Mesenchymal stem cell (in vitro differentiated cells and primary cell): ENCODE measurements at regions not wholly inside any gene's neighbourhood (a gene's known extent, or its start where the extent isn't known, plus 50 kb on each side); places are given as distances from the start of the nearest gene placed in this dataset.

Source experiments
- DNase-seq: peaks from one replicate; pipeline ENCODE4 v3.0.0-alpha.2; 2013
- H2AFZ ChIP-seq: one replicate; pipeline ENCODE4 v1.6.1; 2013; ENCODE audit warnings: low read depth, mild to moderate bottlenecking, control low read depth, inconsistent platforms, low read length, moderate library complexity
- H2AK5ac ChIP-seq: 2 replicates; pipeline ENCODE4 v1.6.1; 2013; ENCODE audit warnings: low read length, moderate library complexity, mild to moderate bottlenecking, inconsistent platforms; ENCODE audit not compliant: severe bottlenecking
- H2BK120ac ChIP-seq: one replicate; pipeline ENCODE4 v1.6.1; 2013; ENCODE audit warnings: low read depth, mild to moderate bottlenecking, inconsistent platforms, low read length, moderate library complexity
- H2BK12ac ChIP-seq, 2 experiments: one replicate each; pipeline ENCODE4 v1.6.1; 2013; ENCODE audit warnings: inconsistent platforms in 2 of 2, low read length in 2 of 2, mild to moderate bottlenecking in 2 of 2, moderate library complexity in 2 of 2, control low read depth in 1 of 2
- H2BK15ac ChIP-seq: one replicate; pipeline ENCODE4 v1.6.1; 2013; ENCODE audit warnings: mild to moderate bottlenecking, low read depth, inconsistent platforms; ENCODE audit not compliant: poor library complexity, severe bottlenecking
- H2BK5ac ChIP-seq: 2 replicates; pipeline ENCODE4 v1.6.1; 2013; ENCODE audit warnings: low read depth, mild to moderate bottlenecking, low read length, control low read depth, inconsistent platforms; ENCODE audit not compliant: poor library complexity, severe bottlenecking
- H3K14ac ChIP-seq, 2 experiments: one replicate each; pipeline ENCODE4 v1.6.1; 2013; ENCODE audit warnings: inconsistent platforms in 2 of 2, low read length in 2 of 2, control low read depth in 1 of 2, mild to moderate bottlenecking in 1 of 2, moderate library complexity in 1 of 2
- H3K18ac ChIP-seq, 2 experiments: one replicate each; pipeline ENCODE4 v1.6.1; 2013; ENCODE audit warnings: inconsistent platforms in 2 of 2, low read length in 2 of 2, control low read depth in 1 of 2, low read depth in 1 of 2, mild to moderate bottlenecking in 1 of 2
- H3K23ac ChIP-seq, 2 experiments: one replicate each; pipeline ENCODE4 v1.6.1; 2013; ENCODE audit warnings: inconsistent platforms in 2 of 2, low read length in 2 of 2, mild to moderate bottlenecking in 2 of 2, moderate library complexity in 2 of 2, control low read depth in 1 of 2
- H3K27ac ChIP-seq: 2 replicates; pipeline ENCODE4 v1.5.1; 2013; ENCODE audit warnings: mild to moderate bottlenecking, moderate library complexity, low read length, control low read depth, inconsistent platforms; ENCODE audit not compliant: poor library complexity, severe bottlenecking
- H3K27me3 ChIP-seq, 2 experiments: 2 replicates each; pipeline versions ENCODE4 v1.6.1 to v1.7.0; 2013; ENCODE audit warnings: low read length in 2 of 2, mild to moderate bottlenecking in 2 of 2, moderate library complexity in 2 of 2, control low read depth in 1 of 2, inconsistent platforms in 1 of 2; ENCODE audit not compliant: control insufficient read depth in 1 of 2, insufficient read depth in 1 of 2
- H3K36me3 ChIP-seq, 2 experiments: 2 replicates each; pipeline versions ENCODE4 v1.6.1 to v1.7.0; 2013; ENCODE audit warnings: low read length in 2 of 2, control low read depth in 1 of 2, inconsistent platforms in 1 of 2, low read depth in 1 of 2, mild to moderate bottlenecking in 1 of 2; ENCODE audit not compliant: insufficient read depth in 2 of 2, control insufficient read depth in 1 of 2
- H3K4ac ChIP-seq, 2 experiments: one replicate each; pipeline ENCODE4 v1.6.1; 2013; ENCODE audit warnings: inconsistent platforms in 2 of 2, low read length in 2 of 2, mild to moderate bottlenecking in 2 of 2, moderate library complexity in 2 of 2, control low read depth in 1 of 2, low read depth in 1 of 2
- H3K4me1 ChIP-seq: 2 replicates; pipeline ENCODE4 v1.6.1; 2013; ENCODE audit warnings: low read depth, low read length, control low read depth; ENCODE audit not compliant: control insufficient read depth, insufficient read depth
- H3K4me2 ChIP-seq: 2 replicates; pipeline ENCODE4 v1.6.1; 2013; ENCODE audit warnings: low read length, mild to moderate bottlenecking, inconsistent platforms; ENCODE audit not compliant: poor library complexity, severe bottlenecking
- H3K4me3 ChIP-seq, 2 experiments: 2 replicates each; pipeline versions ENCODE4 v1.5.1 to v1.7.0; 2013; ENCODE audit warnings: low read length in 2 of 2, mild to moderate bottlenecking in 2 of 2, control low read depth in 1 of 2, low read depth in 1 of 2; ENCODE audit not compliant: insufficient read depth in 1 of 2
- H3K79me1 ChIP-seq: replicated peaks from 2 replicates; pipeline ENCODE4 v1.6.1; 2013; ENCODE audit warnings: mild to moderate bottlenecking, control low read depth, low read length, inconsistent platforms; ENCODE audit not compliant: poor library complexity, severe bottlenecking
- H3K9ac ChIP-seq: 2 replicates; pipeline ENCODE4 v1.7.0; 2013; ENCODE audit warnings: mild to moderate bottlenecking, low read length, moderate library complexity
- H3K9me3 ChIP-seq: 2 replicates; pipeline ENCODE4 v1.7.0; 2013; ENCODE audit warnings: mild to moderate bottlenecking, low read length; ENCODE audit not compliant: control insufficient read depth
- H4K8ac ChIP-seq: one replicate; pipeline ENCODE4 v1.6.1; 2013; ENCODE audit warnings: inconsistent platforms, mild to moderate bottlenecking, low read length, moderate library complexity
- H4K91ac ChIP-seq: one replicate; pipeline ENCODE4 v1.6.1; 2013; ENCODE audit warnings: mild to moderate bottlenecking, low read length, inconsistent platforms
- WGBS: methylation state at CpG from one replicate; pipeline ENCODE4 v1.1.7; 2013; ENCODE audit warnings: mixed read lengths; 5-methylcytosine and 5-hydroxymethylcytosine counted together

DNA sequence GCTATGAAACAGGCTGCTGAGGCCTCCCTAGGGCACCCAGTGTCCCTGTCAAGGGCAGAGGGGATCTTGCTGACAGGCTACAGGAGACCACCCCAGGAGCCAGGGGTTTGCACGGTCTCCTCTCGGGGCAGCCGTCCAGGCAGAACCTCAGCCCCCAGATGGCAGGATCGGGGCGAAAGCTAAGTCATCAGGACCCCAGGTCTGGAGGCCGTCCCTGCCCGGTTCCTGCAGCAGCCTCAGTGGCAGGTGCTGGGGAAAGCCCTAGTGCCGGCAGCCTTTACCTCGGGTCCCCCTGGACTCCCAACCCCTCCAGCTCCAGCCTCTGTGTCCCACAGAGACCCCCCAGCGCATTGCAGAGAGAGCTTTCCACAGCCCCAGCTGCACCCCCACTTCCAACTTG, 103.8 kb upstream of the C14orf180 start:
- no peak overlapping the region for H3K4me3 ChIP-seq
- WGBS, result 88% methylated on average over 10 of the region's 10 CpGs
- H2BK5ac ChIP-seq, result no peak overlapping the region
- H2BK12ac ChIP-seq, result no peak overlapping the region
- no peak for DNase-seq
- no peak overlapping the region for H3K4ac ChIP-seq
- H3K4me1 ChIP-seq, result no peaks in the 10 kb centered on the region
- H2BK15ac ChIP-seq, result no peak overlapping the region
- no peaks in the 10 kb centered on the region for H3K79me1 ChIP-seq
- H3K18ac ChIP-seq, result no peak overlapping the region
- no peaks in the 10 kb centered on the region for H3K9me3 ChIP-seq
- H3K27me3 ChIP-seq, result peaks cover 0 to 5% of the 10 kb centered on the region in 2 experiments
- no peak overlapping the region for H4K8ac ChIP-seq
- no peak overlapping the region for H4K91ac ChIP-seq
- H3K14ac ChIP-seq, result no peak overlapping the region
- no peak overlapping the region for H2BK120ac ChIP-seq
- no peak overlapping the region for H3K23ac ChIP-seq
- H3K36me3 ChIP-seq, result no peaks in the 10 kb centered on the region
- no peak overlapping the region for H3K4me2 ChIP-seq
- no peak overlapping the region for H2AK5ac ChIP-seq
- no peak overlapping the region for H3K9ac ChIP-seq
- no peak overlapping the region for H3K27ac ChIP-seq
- no peak overlapping the region for H2AFZ ChIP-seq

DNA sequence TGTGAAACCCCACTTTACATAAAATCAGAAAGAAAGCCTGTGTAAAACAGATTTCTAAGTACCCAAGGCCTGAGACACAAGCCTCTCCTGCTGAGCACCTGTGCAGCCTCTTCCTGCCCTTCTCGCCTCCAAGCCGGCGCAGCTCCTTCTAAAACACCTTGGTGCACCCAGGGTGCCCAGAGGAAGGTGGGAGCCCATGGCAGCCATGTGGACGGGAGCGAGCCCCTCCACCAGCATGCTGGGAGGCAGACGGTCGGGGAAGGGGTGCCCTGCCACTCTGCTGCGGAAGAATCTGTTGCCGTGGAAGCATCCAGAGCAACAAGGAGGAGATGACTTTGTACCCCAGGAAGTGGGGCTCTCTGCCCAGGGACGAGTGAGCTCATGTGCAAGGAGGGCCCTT, 103.1 kb upstream of the C14orf180 start:
- Histone ChIP-seq H3K18ac (no peak overlapping the region), H4K91ac (no peak overlapping the region)

DNA sequence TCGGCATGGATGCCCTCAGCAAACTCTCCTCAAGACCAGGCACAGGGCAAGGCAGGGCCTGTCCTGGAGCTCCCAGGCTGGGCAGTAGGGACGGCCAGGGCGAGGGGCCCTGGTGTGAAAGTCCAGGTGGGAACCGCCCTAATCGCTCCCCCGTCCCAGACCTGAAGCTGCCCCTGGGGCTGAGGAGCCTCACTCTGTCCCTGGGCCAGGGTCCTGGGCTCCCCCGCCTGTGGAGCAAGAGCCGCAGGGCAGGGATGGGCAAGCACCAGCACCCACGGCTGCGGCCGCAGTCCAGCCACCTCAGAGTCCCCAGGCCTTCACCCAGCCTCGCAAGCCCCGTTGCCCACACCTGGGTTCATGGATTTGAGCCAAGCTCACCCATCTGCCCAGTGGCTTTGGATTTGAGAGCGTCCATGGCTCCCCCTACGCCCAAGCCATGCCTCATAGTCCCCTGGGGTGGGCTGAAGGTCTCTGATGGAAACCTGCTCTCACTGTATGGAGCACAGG, 102.4 kb upstream of the C14orf180 start:
- no peak overlapping the region for H3K23ac ChIP-seq
- H2AK5ac ChIP-seq, result no peak overlapping the region
- H3K9me3 ChIP-seq, result peaks cover 9% of the 10 kb centered on the region
- H2AFZ ChIP-seq, result no peak overlapping the region
- H4K8ac ChIP-seq, result no peak overlapping the region
- H3K4me1 ChIP-seq, result no peaks in the 10 kb centered on the region
- H3K18ac ChIP-seq, result no peak overlapping the region
- no peak overlapping the region for H4K91ac ChIP-seq
- no peak overlapping the region for H2BK15ac ChIP-seq
- no peak overlapping the region for H2BK5ac ChIP-seq
- WGBS, result 85% methylated on average over 15 of the region's 15 CpGs
- no peak overlapping the region for H2BK120ac ChIP-seq
- no peak overlapping the region for H3K27ac ChIP-seq
- DNase-seq, result no peak
- no peak overlapping the region for H3K4ac ChIP-seq
- H3K4me3 ChIP-seq, result no peak overlapping the region
- no peaks in the 10 kb centered on the region for H3K79me1 ChIP-seq
- H3K27me3 ChIP-seq, result peaks cover 0 to 5% of the 10 kb centered on the region in 2 experiments
- no peak overlapping the region for H3K9ac ChIP-seq
- no peaks in the 10 kb centered on the region for H3K36me3 ChIP-seq
- H2BK12ac ChIP-seq, result no peak overlapping the region
- H3K4me2 ChIP-seq, result no peak overlapping the region
- no peak overlapping the region for H3K14ac ChIP-seq

More for the DNA sequence above, 103.1 kb upstream of the C14orf180 start:
- H3K4me1 ChIP-seq, result no peaks in the 10 kb centered on the region
- peaks cover 0 to 5% of the 10 kb centered on the region in 2 experiments for H3K27me3 ChIP-seq
- no peaks in the 10 kb centered on the region for H3K79me1 ChIP-seq
- H3K9me3 ChIP-seq, result peaks cover 5% of the 10 kb centered on the region
- H3K27ac ChIP-seq, result no peak overlapping the region
- no peak overlapping the region for H2BK15ac ChIP-seq
- 83% methylated on average over 10 of the region's 10 CpGs for WGBS
- H3K9ac ChIP-seq, result no peak overlapping the region
- H2BK12ac ChIP-seq, result no peak overlapping the region
- no peak overlapping the region for H3K4me2 ChIP-seq
- H2BK5ac ChIP-seq, result no peak overlapping the region
- H3K36me3 ChIP-seq, result no peaks in the 10 kb centered on the region
- no peak overlapping the region for H3K4ac ChIP-seq
- no peak overlapping the region for H3K14ac ChIP-seq
- no peak overlapping the region for H4K8ac ChIP-seq
- no peak for DNase-seq
- no peak overlapping the region for H2AK5ac ChIP-seq
- no peak overlapping the region for H2AFZ ChIP-seq
- H3K23ac ChIP-seq, result no peak overlapping the region
- no peak overlapping the region for H2BK120ac ChIP-seq
- no peak overlapping the region for H3K4me3 ChIP-seq

DNA sequence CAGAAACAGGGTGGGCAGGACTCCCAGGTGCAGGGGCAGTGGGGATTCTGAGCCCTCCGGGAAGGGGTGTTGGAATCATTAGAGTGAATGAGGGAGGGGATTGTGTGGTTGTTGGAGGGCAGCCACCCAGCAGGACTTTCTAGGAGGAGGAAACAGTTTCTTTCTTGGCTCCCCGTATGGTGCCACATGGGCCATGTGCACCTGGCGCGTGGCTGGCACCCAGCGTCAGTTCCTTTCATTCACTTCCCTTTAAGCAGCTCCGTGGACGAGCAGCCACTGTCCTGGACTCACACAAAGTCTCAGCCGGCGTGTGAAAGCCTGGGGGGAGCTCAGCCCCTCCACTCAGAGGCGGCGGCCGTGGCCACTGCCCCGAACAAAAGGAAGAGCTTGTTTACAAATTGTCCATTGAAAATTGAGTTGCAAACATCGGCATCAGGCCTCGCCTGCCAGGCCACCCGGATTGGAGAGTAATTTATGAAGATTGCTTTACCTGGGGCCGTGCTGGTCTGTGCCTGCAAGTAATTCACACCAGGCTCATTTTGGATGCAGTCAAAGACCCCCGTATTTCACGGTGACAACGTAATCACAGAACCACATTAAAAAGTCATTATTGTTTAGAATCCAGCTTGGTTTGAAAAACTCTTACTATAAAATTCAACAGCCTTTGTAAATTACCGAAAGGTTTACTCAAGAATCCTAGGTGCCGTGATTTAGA, 101.7 kb upstream of the C14orf180 start:
- Histone ChIP-seq H3K14ac (no peak overlapping the region), H3K4me2 (no peak overlapping the region), H3K4me1 (no peaks in the 10 kb centered on the region), H2AK5ac (no peak overlapping the region), H3K79me1 (no peaks in the 10 kb centered on the region), H3K9ac (no peak overlapping the region), H2BK5ac (no peak overlapping the region), H3K23ac (no peak overlapping the region), H2AFZ (no peak overlapping the region), H3K4me3 (no peak overlapping the region), H4K91ac (no peak overlapping the region), H2BK15ac (no peak overlapping the region), H3K4ac (no peak overlapping the region), H2BK12ac (no peak overlapping the region), H2BK120ac (no peak overlapping the region), H3K27me3 (peaks cover 0 to 5% of the 10 kb centered on the region in 2 experiments), H3K36me3 (no peaks in the 10 kb centered on the region), H3K27ac (no peak overlapping the region), H4K8ac (no peak overlapping the region), H3K9me3 (peaks cover 9% of the 10 kb centered on the region), H3K18ac (no peak overlapping the region)
- no peak for DNase-seq
- 72% methylated on average over 21 of the region's 22 CpGs for WGBS
